Thyroid gland (tissue), 4 donors: ENCODE measurements at regions not wholly inside any gene's neighbourhood (a gene's known extent, or its start where the extent isn't known, plus 50 kb on each side); places are given as distances from the start of the nearest gene placed in this dataset.
"Not testable (repeated sequence)": the region's sequence is repeated elsewhere in the genome, so short reads cannot be mapped to it uniquely, and the experiment has no call there.

ENCODE experiments used
- POLR2A ChIP-seq, 2 donors: fragments of 450-650 bp; IDR thresholded peaks; one replicate each; pipeline ENCODE4 v1.6.1; 2017; ENCODE audit warnings: antibody characterized with exemption in 2 of 2, mild to moderate bottlenecking in 2 of 2, moderate library complexity in 1 of 2
- TF ChIP-seq, protein P1 (sequence below), 6 experiments: fragments of 200-600 bp in 3 of 6; fragments of 450-650 bp in 3 of 6; sonication (generic) in 3 of 6; IDR thresholded peaks; one replicate each; pipeline ENCODE4 v1.5.1; 2016 to 2019; ENCODE audit warnings: antibody characterized with exemption in 6 of 6, mild to moderate bottlenecking in 2 of 6, inconsistent platforms in 1 of 6, moderate library complexity in 1 of 6

DNA sequence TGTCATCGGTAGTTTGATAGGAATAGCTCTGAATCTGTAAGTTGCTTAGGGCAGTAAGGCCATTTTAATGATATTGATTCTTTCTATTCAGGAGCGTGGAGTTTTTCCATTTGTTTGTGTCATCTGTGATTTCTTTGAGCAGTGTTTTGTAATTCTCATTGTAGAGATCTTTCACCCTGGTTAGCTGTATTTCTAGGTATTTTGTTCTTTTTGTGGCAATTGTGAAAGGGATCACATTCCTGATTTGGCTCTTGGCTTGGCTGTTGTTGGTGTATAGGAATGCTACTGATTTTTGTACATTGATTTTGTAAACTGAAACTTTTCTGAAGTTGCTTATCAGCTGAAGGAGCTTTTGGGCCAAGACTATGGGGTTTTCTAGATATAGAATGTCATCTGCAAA is 115.7 kb upstream of the NR3C1 start:
- not testable (repeated sequence) for TF ChIP-seq POLR2A (IDR thresholded peaks at IDR 0.05)
- TF ChIP-seq, protein P1, sequence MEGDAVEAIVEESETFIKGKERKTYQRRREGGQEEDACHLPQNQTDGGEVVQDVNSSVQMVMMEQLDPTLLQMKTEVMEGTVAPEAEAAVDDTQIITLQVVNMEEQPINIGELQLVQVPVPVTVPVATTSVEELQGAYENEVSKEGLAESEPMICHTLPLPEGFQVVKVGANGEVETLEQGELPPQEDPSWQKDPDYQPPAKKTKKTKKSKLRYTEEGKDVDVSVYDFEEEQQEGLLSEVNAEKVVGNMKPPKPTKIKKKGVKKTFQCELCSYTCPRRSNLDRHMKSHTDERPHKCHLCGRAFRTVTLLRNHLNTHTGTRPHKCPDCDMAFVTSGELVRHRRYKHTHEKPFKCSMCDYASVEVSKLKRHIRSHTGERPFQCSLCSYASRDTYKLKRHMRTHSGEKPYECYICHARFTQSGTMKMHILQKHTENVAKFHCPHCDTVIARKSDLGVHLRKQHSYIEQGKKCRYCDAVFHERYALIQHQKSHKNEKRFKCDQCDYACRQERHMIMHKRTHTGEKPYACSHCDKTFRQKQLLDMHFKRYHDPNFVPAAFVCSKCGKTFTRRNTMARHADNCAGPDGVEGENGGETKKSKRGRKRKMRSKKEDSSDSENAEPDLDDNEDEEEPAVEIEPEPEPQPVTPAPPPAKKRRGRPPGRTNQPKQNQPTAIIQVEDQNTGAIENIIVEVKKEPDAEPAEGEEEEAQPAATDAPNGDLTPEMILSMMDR (IDR thresholded peaks at IDR 0.05): not testable (repeated sequence)
